ENCODE measurements at regions not wholly inside any gene's neighbourhood (a gene's known extent, or its start where the extent isn't known, plus 50 kb on each side); places are given as distances from the start of the nearest gene placed in this dataset.
A peak's percentile ranks its signal among the peaks of the same experiment; 100 is the strongest.

GRCh38 chr17:77306048-77306789 lies 165.4 kb downstream of the SEC14L1 start (continued):
- TF ChIP-seq CTCF (IDR thresholded peaks at IDR 0.05; ENCODE audit: low read depth, low read length, missing input control) = no peak
- no peak for TF ChIP-seq TAF1 (conservative IDR thresholded peaks at IDR 0.05)
- no peak for TF ChIP-seq YY1 (IDR thresholded peaks at IDR 0.05)

GRCh38 chr17:77306790-77307478 lies 166.2 kb downstream of the SEC14L1 start:
- Histone ChIP-seq H3K4me1 (ENCODE audit: control insufficient read depth in 4 of 4, insufficient read depth in 4 of 4, low read length in 3 of 4) (peaks cover 28 to 59% (median 48%) of the 10 kb centered on the region in 4 donors), H3K36me3 (ENCODE audit: control insufficient read depth in 4 of 4, insufficient read depth in 3 of 4, low read depth in 1 of 4, low read length in 3 of 4) (peaks cover under 1 to 5% (median 3%) of the 10 kb centered on the region in 4 donors), H3K9me3 (ENCODE audit: control insufficient read depth in 4 of 4, low read length in 3 of 4) (no peaks in the 10 kb centered on the region)

More at GRCh38 chr17:77306790-77307478, 166.2 kb downstream of the SEC14L1 start:
- peak overlapping the region in 1 of 2 donors; percentile 43 for H3K9ac ChIP-seq (ENCODE audit: low read depth in 1 of 2, low read length in 2 of 2)
- no peaks in the 10 kb centered on the region for H3K27me3 ChIP-seq (ENCODE audit: control insufficient read depth in 4 of 4, insufficient read depth in 4 of 4, low read length in 3 of 4)
- peak; percentile 57 for DNase-seq (ENCODE audit: low spot score)
- TF ChIP-seq YY1 (IDR thresholded peaks at IDR 0.05) = peak; percentile 68
- peak; percentile 70 for TF ChIP-seq MAX (IDR thresholded peaks at IDR 0.05)
- peak; percentile 91 for TF ChIP-seq SP1 (IDR thresholded peaks at IDR 0.05)
- TF ChIP-seq RXRA (IDR thresholded peaks at IDR 0.05) = peak; percentile 97 to 98
- TF ChIP-seq REST (IDR thresholded peaks at IDR 0.05) = peak; percentile 49
- TF ChIP-seq EGR1 (IDR thresholded peaks at IDR 0.05; ENCODE audit: low read depth in 2 of 2) = no peak
- no peak for TF ChIP-seq TAF1 (conservative IDR thresholded peaks at IDR 0.05)
- TF ChIP-seq ZBTB33 (IDR thresholded peaks at IDR 0.05) = no peak
- TF ChIP-seq HNF4A (conservative IDR thresholded peaks at IDR 0.05) = peak; percentile 85 to 88
- no peak for TF ChIP-seq FOXA2 (IDR thresholded peaks at IDR 0.05)
- TF ChIP-seq GABPA (IDR thresholded peaks at IDR 0.05 in 1 of 2, conservative IDR thresholded peaks at IDR 0.05 in 1 of 2) = no peak
- TF ChIP-seq RAD21 (IDR thresholded peaks at IDR 0.05) = peak in 1 of 2 donors; percentile 51
- peak; percentile 95 for TF ChIP-seq NR2F2 (IDR thresholded peaks at IDR 0.05)
- peak in 1 of 2 donors; percentile 71 for TF ChIP-seq JUND (IDR thresholded peaks at IDR 0.05)
- WGBS = 46% methylated on average over 18 of the region's 18 CpGs
- H3K27ac ChIP-seq (ENCODE audit: low read depth in 1 of 2, low read length in 2 of 2) = peak overlapping the region; percentile 70 to 89
- no peak overlapping the region for H3K4me3 ChIP-seq (ENCODE audit: low read depth in 1 of 3, low read length in 3 of 3)

All from liver (tissue), 8 donors.